ENCODE measurements at regions not wholly inside any gene's neighbourhood (a gene's known extent, or its start where the extent isn't known, plus 50 kb on each side); places are given as distances from the start of the nearest gene placed in this dataset.

GRCh38 chr12:11961686-11962085, 109.1 kb upstream of the BCL2L14 start:
- Histone ChIP-seq H3K27ac (no peak overlapping the region), H3K9ac (no peak overlapping the region), H3K4me1 (no peaks in the 10 kb centered on the region), H3K27me3 (ENCODE audit: control insufficient read depth, insufficient read depth, low read length) (no peaks in the 10 kb centered on the region), H3K79me2 (no peaks in the 10 kb centered on the region), H3K36me3 (ENCODE audit: control insufficient read depth, insufficient read depth, low read length) (no peaks in the 10 kb centered on the region), H2AFZ (no peak overlapping the region), H3K9me3 (ENCODE audit: control insufficient read depth, low read length) (no peaks in the 10 kb centered on the region), H3K4me2 (ENCODE audit: low read length) (no peak overlapping the region), H3K4me3 (ENCODE audit: low read depth, low read length) (no peak overlapping the region)
- no peak for TF ChIP-seq CTCF (IDR thresholded peaks at IDR 0.05)

GRCh38 chr12:11962860-11963259, 107.9 kb upstream of the BCL2L14 start:
- Histone ChIP-seq H3K9ac (no peak overlapping the region), H3K27ac (no peak overlapping the region), H2AFZ (no peak overlapping the region), H3K4me1 (no peaks in the 10 kb centered on the region), H3K79me2 (no peaks in the 10 kb centered on the region), H3K36me3 (ENCODE audit: control insufficient read depth, insufficient read depth, low read length) (no peaks in the 10 kb centered on the region), H3K4me2 (ENCODE audit: low read length) (no peak overlapping the region), H3K9me3 (ENCODE audit: control insufficient read depth, low read length) (no peaks in the 10 kb centered on the region), H3K27me3 (ENCODE audit: control insufficient read depth, insufficient read depth, low read length) (no peaks in the 10 kb centered on the region), H3K4me3 (ENCODE audit: low read depth, low read length) (no peak overlapping the region)
- TF ChIP-seq CTCF (IDR thresholded peaks at IDR 0.05): no peak

- H3K4me3 ChIP-seq (ENCODE audit: low read depth, low read length): no peak overlapping the region
- H3K27ac ChIP-seq: no peak overlapping the region
- no peaks in the 10 kb centered on the region for H3K9me3 ChIP-seq (ENCODE audit: control insufficient read depth, low read length)
- H3K36me3 ChIP-seq (ENCODE audit: control insufficient read depth, insufficient read depth, low read length): no peaks in the 10 kb centered on the region
- no peak for TF ChIP-seq CTCF (IDR thresholded peaks at IDR 0.05)
- H3K27me3 ChIP-seq (ENCODE audit: control insufficient read depth, insufficient read depth, low read length): no peaks in the 10 kb centered on the region
- H3K4me2 ChIP-seq (ENCODE audit: low read length): no peak overlapping the region
- no peaks in the 10 kb centered on the region for H3K4me1 ChIP-seq
- H2AFZ ChIP-seq: no peak overlapping the region
- no peaks in the 10 kb centered on the region for H3K79me2 ChIP-seq
- H3K9ac ChIP-seq: no peak overlapping the region
These were observed 106.8 kb upstream of the BCL2L14 start for GRCh38 chr12:11963841-11964471.

- Histone ChIP-seq H2AFZ (no peak overlapping the region), H3K79me2 (no peaks in the 10 kb centered on the region), H3K9me3 (ENCODE audit: control insufficient read depth, low read length) (no peaks in the 10 kb centered on the region), H3K36me3 (ENCODE audit: control insufficient read depth, insufficient read depth, low read length) (no peaks in the 10 kb centered on the region), H3K4me3 (ENCODE audit: low read depth, low read length) (no peak overlapping the region), H3K9ac (no peak overlapping the region), H3K27ac (no peak overlapping the region), H3K27me3 (ENCODE audit: control insufficient read depth, insufficient read depth, low read length) (no peaks in the 10 kb centered on the region), H3K4me1 (no peaks in the 10 kb centered on the region), H3K4me2 (ENCODE audit: low read length) (no peak overlapping the region)
- TF ChIP-seq CTCF (IDR thresholded peaks at IDR 0.05): no peak
These were observed 105.4 kb upstream of the BCL2L14 start for GRCh38 chr12:11965258-11965910.

Measured in parathyroid adenoma (tissue), 2 donors.